Erythroblast (primary cell): ENCODE measurements at regions not wholly inside any gene's neighbourhood (a gene's known extent, or its start where the extent isn't known, plus 50 kb on each side); places are given as distances from the start of the nearest gene placed in this dataset.

Experiments used
- GATA1 ChIP-seq: IDR thresholded peaks from 2 replicates; pipeline ENCODE4 v1.6.1; 2011; ENCODE audit warnings: low read depth, mild to moderate bottlenecking, control low read depth, low read length, moderate library complexity
- POLR2A ChIP-seq: IDR thresholded peaks from 2 replicates; pipeline ENCODE4 v1.6.1; 2011; ENCODE audit warnings: mild to moderate bottlenecking, low read length

- TF ChIP-seq POLR2A, result no peak
- no peak for TF ChIP-seq GATA1
These were observed 645.7 kb upstream of the PTBP2 start for GRCh38 chr1:96075704-96076455.
